ENCODE measurements at regions not wholly inside any gene's neighbourhood (a gene's known extent, or its start where the extent isn't known, plus 50 kb on each side); places are given as distances from the start of the nearest gene placed in this dataset.
"Not testable (repeated sequence)": the region's sequence is repeated elsewhere in the genome, so short reads cannot be mapped to it uniquely, and the experiment has no call there.

- DNase-seq = no peak
These were observed 197.0 kb downstream of the DLL1 start for GRCh38 chr6:170093658-170094596.

GRCh38 chr6:170093276-170093657, 197.6 kb downstream of the DLL1 start:
- no peak for DNase-seq

- DNase-seq = no peak
These were observed 198.1 kb downstream of the DLL1 start for GRCh38 chr6:170092826-170093225.

- no peak for DNase-seq
These were observed 199.0 kb downstream of the DLL1 start for GRCh38 chr6:170091639-170092579.

GRCh38 chr6:170091000-170091638, 199.8 kb downstream of the DLL1 start:
- no peak for DNase-seq

- DNase-seq = no peak
These were observed 200.3 kb downstream of the DLL1 start for GRCh38 chr6:170090561-170090960.

GRCh38 chr6:170089963-170090362, 200.9 kb downstream of the DLL1 start:
- no peak for DNase-seq

GRCh38 chr6:170088582-170088955, 202.3 kb downstream of the DLL1 start:
- DNase-seq = no peak

GRCh38 chr6:170087941-170088581, 202.8 kb downstream of the DLL1 start:
- no peak for DNase-seq

GRCh38 chr6:170087421-170087780, 203.5 kb downstream of the DLL1 start:
- not testable (repeated sequence) for DNase-seq

- no peak for DNase-seq
These were observed 204.0 kb downstream of the DLL1 start for GRCh38 chr6:170086639-170087420.

GRCh38 chr6:170085475-170086401, 205.1 kb downstream of the DLL1 start:
- DNase-seq = no peak

- no peak for DNase-seq
These were observed 206.6 kb downstream of the DLL1 start for GRCh38 chr6:170084166-170084730.

GRCh38 chr6:170083236-170084051, 207.4 kb downstream of the DLL1 start:
- DNase-seq = no peak

- DNase-seq = no peak
These were observed 208.2 kb downstream of the DLL1 start for GRCh38 chr6:170082531-170083187.

GRCh38 chr6:170082067-170082466, 208.8 kb downstream of the DLL1 start:
- no peak for DNase-seq

GRCh38 chr6:170081556-170081955, 209.3 kb downstream of the DLL1 start:
- DNase-seq = no peak

GRCh38 chr6:170080828-170081371, 210.0 kb downstream of the DLL1 start:
- no peak for DNase-seq

Data from fibroblast of upper back skin (primary cell).